Left renal cortex interstitium (tissue), 4 donors: ENCODE measurements at regions not wholly inside any gene's neighbourhood (a gene's known extent, or its start where the extent isn't known, plus 50 kb on each side); places are given as distances from the start of the nearest gene placed in this dataset.

ENCODE experiments used
- DNase-seq, 4 donors: peaks; one replicate each; pipeline ENCODE4 v3.0.0-alpha.2; 2013; ENCODE audit warnings: low read depth in 4 of 4, low spot score in 2 of 4, missing footprints in 1 of 4

- no peak for DNase-seq
These were observed 301.9 kb upstream of the ZC3H12C start for GRCh38 chr11:109791337-109791736.

- DNase-seq, result no peak
These were observed 298.7 kb upstream of the ZC3H12C start for GRCh38 chr11:109794501-109794900.

GRCh38 chr11:109795234-109795633, 298.0 kb upstream of the ZC3H12C start:
- no peak for DNase-seq

GRCh38 chr11:109796253-109796652, 296.9 kb upstream of the ZC3H12C start:
- no peak for DNase-seq

DNA sequence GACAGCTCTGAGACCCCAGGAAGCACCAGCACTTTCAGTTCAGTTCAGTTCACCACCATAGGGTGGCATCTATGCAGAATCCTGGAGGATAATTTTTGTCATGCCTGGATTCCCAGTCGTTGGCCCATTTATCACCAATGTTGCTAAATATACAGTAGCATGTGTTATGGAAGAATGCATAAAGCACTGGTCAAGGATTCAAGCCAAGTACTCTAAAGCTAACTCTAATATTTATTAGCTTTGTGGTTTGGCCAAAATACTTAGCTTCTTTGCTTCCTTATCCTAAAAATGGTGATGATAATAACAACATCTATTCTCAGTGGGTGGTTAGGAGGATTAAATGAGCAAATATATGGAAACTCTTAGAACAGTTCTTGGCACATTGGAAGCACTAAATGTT, 294.7 kb upstream of the ZC3H12C start:
- no peak for DNase-seq

GRCh38 chr11:109799604-109800003, 293.6 kb upstream of the ZC3H12C start:
- no peak for DNase-seq

DNA sequence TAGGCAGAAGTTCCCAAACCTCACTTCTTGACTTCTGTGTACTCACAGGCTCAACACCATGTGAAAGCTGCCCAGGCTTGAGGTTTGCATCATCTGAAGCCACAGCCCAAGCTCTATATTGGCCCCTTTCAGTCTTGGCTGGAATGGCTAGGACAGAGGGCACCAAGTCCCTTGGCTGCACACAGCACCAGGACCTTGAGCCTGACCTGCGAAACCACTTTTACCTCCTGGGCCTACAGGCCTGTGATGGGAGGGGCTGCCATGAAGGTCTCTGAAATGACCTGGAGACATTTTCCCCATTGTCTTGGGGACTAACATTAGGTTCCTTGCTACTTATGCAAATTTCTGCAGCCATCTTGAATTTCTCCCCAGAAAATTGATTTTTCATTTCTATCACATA, 288.3 kb upstream of the ZC3H12C start:
- DNase-seq, result no peak

DNA sequence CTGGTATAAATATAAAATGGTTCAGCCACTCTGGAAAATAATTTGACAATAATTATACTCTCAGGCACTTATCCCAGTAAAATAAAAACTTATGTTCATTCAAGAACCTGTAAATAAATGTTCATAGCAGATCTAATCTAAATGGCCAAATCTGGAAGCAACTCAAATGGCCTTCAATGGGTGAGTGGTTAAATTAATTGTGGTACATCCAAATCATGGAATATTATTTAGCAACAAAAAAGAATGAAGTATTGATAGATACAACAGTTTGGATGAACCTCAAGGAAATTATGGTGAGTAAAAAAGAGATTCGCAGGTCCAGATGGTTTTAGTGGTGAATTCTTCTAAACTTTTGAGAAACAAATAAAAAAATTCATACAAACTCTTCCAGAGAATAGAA, 287.0 kb upstream of the ZC3H12C start:
- no peak for DNase-seq

- DNase-seq, result no peak
These were observed 284.6 kb upstream of the ZC3H12C start for GRCh38 chr11:109808569-109808968.

GRCh38 chr11:109814824-109815223, 278.4 kb upstream of the ZC3H12C start:
- DNase-seq, result no peak

DNA sequence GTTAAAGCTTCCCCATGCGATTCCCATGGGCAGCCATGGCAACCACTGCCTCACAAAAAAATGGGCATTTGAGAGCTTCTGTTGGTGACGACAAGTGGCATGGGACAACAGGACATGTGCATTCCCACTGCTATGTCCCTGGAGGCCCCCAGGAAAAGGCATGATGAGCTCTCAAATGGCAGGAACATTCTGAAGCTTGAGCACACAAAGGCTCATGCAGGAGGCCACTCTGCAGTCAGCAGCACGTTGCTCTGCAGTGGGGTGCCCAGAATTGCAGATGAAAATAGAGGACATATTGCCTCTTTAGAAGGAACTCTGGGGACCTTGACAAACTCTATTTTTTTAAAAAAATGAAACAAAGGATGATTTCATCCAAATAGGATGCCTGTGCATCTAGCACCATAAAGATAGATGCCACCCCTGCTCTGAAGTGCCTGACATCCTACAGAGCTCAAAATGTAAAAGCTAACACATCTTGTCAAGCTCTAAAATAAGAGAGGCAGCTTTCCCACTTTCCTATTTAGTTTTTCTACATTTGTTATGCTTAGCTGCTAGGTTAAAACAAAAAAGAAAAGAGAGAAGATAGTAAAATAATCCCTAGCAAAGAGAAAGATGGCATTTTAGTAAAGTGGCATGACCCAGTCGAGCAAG, 277.6 kb upstream of the ZC3H12C start:
- DNase-seq, result no peak

GRCh38 chr11:109818290-109818689, 274.9 kb upstream of the ZC3H12C start:
- DNase-seq, result no peak

DNA sequence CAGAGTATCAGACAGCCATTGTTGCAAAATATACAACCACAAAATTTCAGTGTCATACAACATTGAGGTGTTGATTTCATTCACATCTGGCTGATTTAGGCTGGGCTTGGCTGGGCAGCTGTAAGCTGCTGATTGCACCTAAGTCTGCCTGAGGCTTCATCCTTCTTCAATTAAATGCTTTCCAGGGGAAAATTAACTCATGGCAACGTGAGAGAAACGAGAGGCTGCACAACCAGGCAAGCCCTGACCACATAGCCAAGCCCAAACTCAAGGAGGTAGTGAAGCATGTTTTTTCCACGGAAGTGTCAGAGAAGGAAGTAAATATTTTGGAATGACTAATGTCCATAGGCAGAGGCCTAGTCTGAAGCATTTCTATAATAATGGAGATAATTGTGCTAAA, 273.8 kb upstream of the ZC3H12C start:
- no peak for DNase-seq

DNA sequence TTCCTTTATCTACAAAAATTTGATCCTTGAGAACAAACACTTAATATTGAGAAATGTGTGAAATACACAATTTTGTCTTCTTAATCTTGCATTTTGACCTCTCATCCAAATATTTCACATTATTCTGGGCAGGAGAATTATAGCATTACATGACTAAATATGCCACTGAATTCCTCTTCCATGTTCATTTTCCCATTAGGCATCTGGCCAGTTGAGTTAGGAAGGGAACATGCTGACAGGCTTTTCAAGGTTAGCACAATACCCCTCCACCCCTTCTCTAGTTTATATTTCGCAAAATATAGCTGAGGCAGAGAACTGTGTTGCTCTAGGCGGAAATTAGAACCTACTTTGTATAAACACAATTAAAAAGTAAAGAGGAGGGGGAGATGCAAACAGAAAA, 271.7 kb upstream of the ZC3H12C start:
- DNase-seq, result no peak

- no peak for DNase-seq
These were observed 270.6 kb upstream of the ZC3H12C start for GRCh38 chr11:109822436-109823102.

DNA sequence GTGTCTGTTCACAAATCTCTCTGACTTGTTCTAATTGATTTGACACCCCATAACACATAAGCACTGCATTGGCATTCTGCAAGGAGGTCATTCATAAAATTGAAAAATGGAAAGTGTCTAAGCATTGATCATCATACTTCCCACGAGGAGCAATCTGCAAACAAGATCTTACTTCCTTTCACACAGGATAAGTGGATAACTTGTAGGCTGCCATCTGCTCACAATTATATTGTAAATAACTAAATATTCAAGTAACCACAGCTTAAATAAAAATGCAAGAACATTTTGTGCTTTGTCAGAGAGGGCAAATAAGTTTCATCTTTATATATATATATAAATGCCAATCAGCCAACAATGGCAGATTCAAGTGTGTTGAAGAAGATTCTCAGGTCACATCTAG, 264.8 kb upstream of the ZC3H12C start:
- no peak for DNase-seq

GRCh38 chr11:109838026-109838425, 255.2 kb upstream of the ZC3H12C start:
- DNase-seq, result no peak

DNA sequence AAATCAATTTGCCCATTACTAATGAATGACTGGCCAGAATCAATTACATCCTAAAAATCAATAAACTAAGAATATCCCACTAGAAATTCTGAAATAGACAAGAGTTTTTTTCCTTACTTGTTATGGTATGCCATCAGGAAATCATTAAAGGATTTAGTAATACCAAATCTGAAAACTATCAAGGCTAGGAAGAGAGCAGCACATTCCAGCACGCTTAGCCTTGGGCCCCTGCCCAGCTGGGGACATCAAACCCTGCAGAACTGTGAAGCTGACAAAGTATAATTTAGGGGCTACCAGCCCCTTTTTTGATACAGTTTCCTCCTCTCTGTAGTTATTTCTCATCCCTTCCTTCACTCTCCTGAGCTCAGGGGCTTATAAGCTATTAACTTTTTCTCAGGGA, 247.8 kb upstream of the ZC3H12C start:
- no peak for DNase-seq

- no peak for DNase-seq
These were observed 245.6 kb upstream of the ZC3H12C start for GRCh38 chr11:109847621-109848020.

DNA sequence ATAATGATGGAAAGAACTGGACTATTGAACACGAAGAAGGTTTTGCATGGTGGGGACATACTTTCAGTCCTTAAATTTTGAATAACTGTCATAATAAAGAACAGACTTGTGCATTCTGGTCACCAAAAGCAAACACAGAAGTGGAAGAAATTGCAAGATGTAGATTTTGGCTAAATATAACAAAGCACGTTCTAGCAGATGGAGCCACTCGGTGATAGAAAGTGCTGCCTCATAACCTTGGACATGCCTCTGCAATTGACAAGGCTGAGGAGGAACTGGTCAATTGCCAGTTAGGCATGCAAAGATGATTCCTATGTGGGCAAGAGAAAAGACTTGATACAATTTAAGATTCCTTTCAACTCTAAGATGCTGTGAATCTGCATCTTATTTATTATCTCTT, 244.1 kb upstream of the ZC3H12C start:
- DNase-seq, result no peak

- no peak for DNase-seq
These were observed 243.2 kb upstream of the ZC3H12C start for GRCh38 chr11:109849946-109850345.

DNA sequence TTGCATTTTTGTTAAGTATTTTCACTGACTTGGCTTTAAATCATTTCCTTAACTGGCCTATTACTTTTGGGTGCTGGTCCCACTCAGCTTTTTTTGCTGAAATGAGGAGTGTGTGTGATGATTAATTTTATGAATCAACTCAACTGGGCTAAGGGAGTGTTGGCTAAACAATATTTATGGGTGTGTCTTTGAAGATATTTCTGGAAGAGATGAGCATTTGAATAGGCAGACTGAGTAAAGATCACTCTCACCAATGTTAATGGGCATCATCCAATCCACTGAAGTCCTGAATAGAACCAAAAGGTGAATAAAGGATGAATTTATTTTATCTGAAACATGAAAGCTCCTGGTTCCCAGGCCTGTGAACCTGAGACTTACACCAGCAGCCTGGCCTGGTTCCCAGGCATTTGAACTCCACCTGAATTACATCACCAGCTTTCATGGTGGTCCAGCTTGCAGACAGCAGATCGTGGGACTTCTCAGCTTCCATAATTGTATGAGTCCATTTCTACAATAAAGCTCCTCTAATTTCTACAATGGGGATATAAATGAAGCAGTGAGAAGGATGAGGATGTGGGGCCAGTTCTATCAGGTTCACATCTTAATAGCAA, 241.3 kb upstream of the ZC3H12C start:
- no peak for DNase-seq
